Cardiac muscle cell (in vitro differentiated cells and primary cell): ENCODE measurements at regions not wholly inside any gene's neighbourhood (a gene's known extent, or its start where the extent isn't known, plus 50 kb on each side); places are given as distances from the start of the nearest gene placed in this dataset.

Source experiments
- DNase-seq, 2 donors: peaks; one replicate each; pipeline versions ENCODE4 v3.0.0 to v3.0.0-alpha.2; 2010 to 2017; ENCODE audit warnings: low read depth in 1 of 2, low spot score in 1 of 2
- H3K27ac ChIP-seq: fragments of 200-600 bp; sonication (generic); 2 replicates; pipeline ENCODE4 v1.5.1; 2016
- H3K27me3 ChIP-seq: fragments of 200-600 bp; sonication (generic); 2 replicates; pipeline ENCODE4 v1.6.0; 2016; ENCODE audit warnings: control low read depth
- H3K36me3 ChIP-seq: fragments of 200-600 bp; sonication (generic); 2 replicates; pipeline ENCODE4 v1.5.1; 2016; ENCODE audit warnings: control low read depth
- H3K4me1 ChIP-seq: fragments of 200-600 bp; sonication (generic); 2 replicates; pipeline ENCODE4 v1.8.1; 2017; ENCODE audit warnings: low read depth, mild to moderate bottlenecking, mixed run types
- H3K4me3 ChIP-seq: fragments of 200-600 bp; sonication (generic); 2 replicates; pipeline ENCODE4 v1.5.1; 2016; ENCODE audit warnings: mild to moderate bottlenecking
- H3K9me3 ChIP-seq: fragments of 200-600 bp; sonication (generic); 2 replicates; pipeline ENCODE4 v1.5.1; 2017; ENCODE audit warnings: low read depth, mild to moderate bottlenecking, control low read depth
- TF ChIP-seq, protein P1 (sequence below): IDR thresholded peaks from 2 replicates; pipeline ENCODE4 v1.5.1; 2012; ENCODE audit warnings: low read depth, mild to moderate bottlenecking, low read length

DNA sequence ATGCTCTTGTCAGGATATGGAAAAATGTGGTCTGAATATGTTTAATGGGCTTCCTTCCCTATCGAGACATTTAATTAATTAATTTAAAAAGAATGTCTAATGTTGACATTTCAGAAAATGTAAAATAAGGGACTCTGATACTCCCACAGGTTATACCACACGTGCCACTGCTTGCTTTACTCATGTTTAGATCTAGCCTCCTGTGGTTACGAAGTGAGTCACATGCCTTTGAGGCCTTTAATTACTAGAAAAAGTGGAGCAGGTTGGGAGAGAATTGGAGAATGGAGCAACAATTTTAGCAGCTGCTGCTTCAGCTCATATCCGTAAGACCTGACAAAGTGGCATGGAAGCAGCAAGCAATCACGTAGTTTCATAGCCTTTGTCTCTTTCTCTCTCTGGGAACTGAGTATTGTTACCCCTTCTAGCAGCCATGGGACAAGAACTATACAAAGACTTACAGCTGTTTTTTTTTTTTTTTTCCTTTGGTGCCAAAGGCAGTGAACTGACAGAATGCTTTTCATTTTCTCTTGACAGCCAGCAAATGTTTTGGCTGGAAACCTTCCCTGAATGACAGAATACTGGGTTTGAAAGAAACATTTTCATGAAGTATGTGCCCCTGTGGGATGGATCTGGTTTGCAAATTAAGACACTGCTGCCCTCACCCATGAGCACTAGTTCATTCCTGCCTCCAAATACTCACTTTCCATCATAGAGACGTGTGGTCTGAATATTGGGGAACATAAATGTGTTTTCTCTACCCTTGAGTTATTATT lies 355.1 kb upstream of the PABPC5 start:
- H3K27ac ChIP-seq = no peak overlapping the region
- no peaks in the 10 kb centered on the region for H3K9me3 ChIP-seq
- no peaks in the 10 kb centered on the region for H3K27me3 ChIP-seq
- no peak overlapping the region for H3K4me3 ChIP-seq
- no peaks in the 10 kb centered on the region for H3K4me1 ChIP-seq
- no peaks in the 10 kb centered on the region for H3K36me3 ChIP-seq
- no peak for DNase-seq
- TF ChIP-seq, protein P1, sequence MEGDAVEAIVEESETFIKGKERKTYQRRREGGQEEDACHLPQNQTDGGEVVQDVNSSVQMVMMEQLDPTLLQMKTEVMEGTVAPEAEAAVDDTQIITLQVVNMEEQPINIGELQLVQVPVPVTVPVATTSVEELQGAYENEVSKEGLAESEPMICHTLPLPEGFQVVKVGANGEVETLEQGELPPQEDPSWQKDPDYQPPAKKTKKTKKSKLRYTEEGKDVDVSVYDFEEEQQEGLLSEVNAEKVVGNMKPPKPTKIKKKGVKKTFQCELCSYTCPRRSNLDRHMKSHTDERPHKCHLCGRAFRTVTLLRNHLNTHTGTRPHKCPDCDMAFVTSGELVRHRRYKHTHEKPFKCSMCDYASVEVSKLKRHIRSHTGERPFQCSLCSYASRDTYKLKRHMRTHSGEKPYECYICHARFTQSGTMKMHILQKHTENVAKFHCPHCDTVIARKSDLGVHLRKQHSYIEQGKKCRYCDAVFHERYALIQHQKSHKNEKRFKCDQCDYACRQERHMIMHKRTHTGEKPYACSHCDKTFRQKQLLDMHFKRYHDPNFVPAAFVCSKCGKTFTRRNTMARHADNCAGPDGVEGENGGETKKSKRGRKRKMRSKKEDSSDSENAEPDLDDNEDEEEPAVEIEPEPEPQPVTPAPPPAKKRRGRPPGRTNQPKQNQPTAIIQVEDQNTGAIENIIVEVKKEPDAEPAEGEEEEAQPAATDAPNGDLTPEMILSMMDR = no peak

DNA sequence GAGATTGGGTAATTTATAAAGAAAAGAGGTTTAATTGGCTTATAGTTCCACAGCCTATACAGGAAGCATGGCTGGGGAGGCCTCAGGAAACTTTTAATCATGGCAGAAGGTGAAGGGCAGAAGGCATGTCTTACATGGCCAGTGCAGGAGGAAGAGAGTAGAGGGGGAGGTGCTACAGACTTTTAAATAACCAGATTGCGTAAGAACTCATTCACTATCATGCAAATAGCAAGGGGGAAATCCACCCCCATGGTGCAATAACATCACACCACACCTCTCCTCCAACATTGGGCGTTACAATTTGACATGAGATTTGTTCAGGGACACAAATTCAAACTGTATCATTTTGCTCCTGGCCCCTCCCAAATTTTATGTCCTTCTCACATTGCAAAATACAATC lies 353.8 kb upstream of the PABPC5 start:
- Histone ChIP-seq H3K36me3 (no peaks in the 10 kb centered on the region), H3K27me3 (no peaks in the 10 kb centered on the region), H3K4me3 (no peak overlapping the region), H3K27ac (no peak overlapping the region), H3K9me3 (no peaks in the 10 kb centered on the region), H3K4me1 (no peaks in the 10 kb centered on the region)
- TF ChIP-seq, protein P1 = no peak
- no peak for DNase-seq

DNA sequence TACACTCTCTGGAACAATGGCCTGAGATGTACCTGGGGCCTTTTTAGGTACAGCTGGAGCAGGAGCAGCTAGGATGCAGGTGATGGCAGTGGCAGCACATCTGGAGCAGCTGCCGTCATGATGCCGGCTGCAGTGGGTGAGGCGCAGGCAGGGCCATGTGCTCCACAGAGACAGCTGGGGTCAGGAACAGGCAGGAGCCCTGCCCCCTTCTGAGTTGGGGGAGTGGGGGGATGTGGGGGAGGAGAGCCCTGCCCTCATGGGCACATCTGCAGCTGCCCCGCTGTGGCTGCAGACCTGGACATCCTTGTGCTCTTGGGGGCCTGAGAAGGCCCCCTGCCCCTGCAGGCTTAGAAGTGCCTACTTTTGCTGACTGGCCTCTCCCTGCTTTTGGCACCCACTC lies 352.8 kb upstream of the PABPC5 start:
- no peak for DNase-seq
- TF ChIP-seq, protein P1 = no peak
- Histone ChIP-seq H3K4me3 (no peak overlapping the region), H3K36me3 (no peaks in the 10 kb centered on the region), H3K27me3 (no peaks in the 10 kb centered on the region), H3K9me3 (no peaks in the 10 kb centered on the region), H3K4me1 (no peaks in the 10 kb centered on the region), H3K27ac (no peak overlapping the region)

DNA sequence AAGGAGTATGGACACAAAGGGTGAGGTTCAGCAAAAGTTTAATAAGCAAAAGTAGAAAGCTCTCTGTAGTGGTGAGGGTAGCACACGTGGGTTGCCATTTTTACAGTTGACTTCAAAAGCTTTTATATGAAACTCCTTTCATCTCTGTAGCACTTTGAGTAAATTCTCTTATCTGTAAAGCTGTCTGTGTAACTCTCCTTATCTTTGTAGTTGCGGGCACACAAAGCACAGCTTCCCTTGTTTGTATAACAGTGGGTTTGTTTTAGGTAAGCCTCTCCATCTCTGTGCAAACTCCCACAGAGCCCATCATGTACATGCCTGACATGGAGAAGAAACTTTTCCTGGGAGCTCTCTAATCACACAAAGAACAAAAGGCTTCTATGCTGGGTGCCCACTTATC lies 325.9 kb upstream of the PABPC5 start:
- TF ChIP-seq, protein P1 = no peak

DNA sequence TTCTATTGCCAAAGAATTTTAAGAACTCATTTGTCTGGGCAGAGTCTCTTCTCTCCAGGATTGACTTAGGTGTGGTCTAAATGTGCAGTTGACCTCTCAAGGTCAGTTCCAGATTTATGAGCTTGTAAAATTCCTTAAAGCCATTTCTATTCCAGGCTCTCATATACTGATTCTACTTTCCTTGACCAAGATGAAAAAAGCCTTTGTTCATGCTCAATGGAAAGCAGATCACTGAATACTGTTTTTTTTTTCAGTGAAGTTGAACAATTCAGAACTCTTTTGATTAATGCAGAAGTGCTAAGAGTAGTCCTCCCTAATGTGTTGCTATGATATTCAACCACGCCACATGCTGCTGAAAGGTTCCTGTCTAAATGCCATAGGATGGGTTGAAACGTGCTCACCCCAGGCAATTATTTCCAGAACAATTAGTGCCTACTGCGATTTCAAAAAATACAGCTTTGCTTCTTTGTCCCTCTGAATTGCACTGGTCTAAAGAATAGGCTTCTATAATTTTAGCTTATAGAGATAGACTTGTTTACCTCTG lies 312.4 kb upstream of the PABPC5 start:
- Histone ChIP-seq H3K27ac (no peak overlapping the region), H3K9me3 (no peaks in the 10 kb centered on the region), H3K4me3 (no peak overlapping the region), H3K36me3 (no peaks in the 10 kb centered on the region), H3K27me3 (no peaks in the 10 kb centered on the region), H3K4me1 (no peaks in the 10 kb centered on the region)
- DNase-seq = no peak
- TF ChIP-seq, protein P1 = no peak

More for the DNA sequence above, 325.9 kb upstream of the PABPC5 start:
- peaks cover 9% of the 10 kb centered on the region for H3K4me1 ChIP-seq
- H3K36me3 ChIP-seq = no peaks in the 10 kb centered on the region
- DNase-seq = peak in 1 of 2 donors; percentile 28
- H3K9me3 ChIP-seq = no peaks in the 10 kb centered on the region
- H3K4me3 ChIP-seq = no peak overlapping the region
- no peaks in the 10 kb centered on the region for H3K27me3 ChIP-seq
- peak overlapping the region; percentile 84 for H3K27ac ChIP-seq
